Large intestine (tissue), 3 donors: ENCODE measurements at regions not wholly inside any gene's neighbourhood (a gene's known extent, or its start where the extent isn't known, plus 50 kb on each side); places are given as distances from the start of the nearest gene placed in this dataset.

Experiments used
- DNase-seq, 2 donors: peaks; one replicate each; pipeline versions ENCODE4 v3.0.0 to v3.0.0-alpha.2; 2013
- H3K27ac ChIP-seq: one replicate; pipeline ENCODE4 v1.5.1; 2013; ENCODE audit warnings: low read length
- H3K27me3 ChIP-seq: 2 replicates; pipeline ENCODE4 v1.6.1; 2013; ENCODE audit warnings: low read length; ENCODE audit not compliant: control insufficient read depth, insufficient read depth
- H3K36me3 ChIP-seq: 2 replicates; pipeline ENCODE4 v1.6.1; 2013; ENCODE audit warnings: low read length; ENCODE audit not compliant: control insufficient read depth, insufficient read depth
- H3K4me1 ChIP-seq: one replicate; pipeline ENCODE4 v1.6.1; 2013; ENCODE audit warnings: low read length; ENCODE audit not compliant: control insufficient read depth, insufficient read depth
- H3K4me3 ChIP-seq: one replicate; pipeline ENCODE4 v1.5.1; 2013; ENCODE audit warnings: low read length
- H3K9me3 ChIP-seq: one replicate; pipeline ENCODE4 v1.6.1; 2013; ENCODE audit warnings: mild to moderate bottlenecking, low read depth, low read length, moderate library complexity; ENCODE audit not compliant: control insufficient read depth
- WGBS: methylation state at CpG from one replicate; pipeline ENCODE4 v1.1.5; 2013; ENCODE audit warnings: low lambda C conversion rate; ENCODE audit not compliant: insufficient coverage; 5-methylcytosine and 5-hydroxymethylcytosine counted together

DNA sequence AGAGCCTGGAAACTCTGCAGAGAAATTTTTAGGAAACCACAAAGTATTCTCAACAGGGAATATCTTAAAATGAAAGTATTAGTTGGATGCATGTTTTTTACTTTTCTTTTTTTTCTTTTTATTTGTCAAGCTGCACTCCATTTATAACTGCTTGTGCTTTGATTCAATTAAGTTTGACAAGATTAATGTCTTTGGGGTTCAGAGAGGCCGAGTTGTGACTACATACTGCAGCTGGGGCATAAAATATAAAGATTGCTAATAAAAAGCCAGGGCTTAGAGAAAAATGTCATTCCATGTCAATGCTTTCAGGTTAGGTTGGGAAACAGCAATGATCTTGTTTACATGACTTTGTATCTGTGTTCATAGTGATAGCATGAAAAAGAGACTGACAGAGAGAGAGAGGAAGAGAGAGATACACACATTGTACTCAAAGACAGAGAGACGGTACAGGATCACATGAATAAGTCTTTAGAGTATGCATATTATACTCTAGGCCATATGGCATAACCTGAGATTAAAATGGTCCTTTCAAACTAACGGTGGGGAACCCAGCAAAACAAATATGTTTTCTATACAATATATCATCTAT is 1022.3 kb upstream of the CNTNAP5 start:
- H3K27ac ChIP-seq: no peak overlapping the region
- 50% methylated on average over 1 of the region's 3 CpGs for WGBS
- H3K4me1 ChIP-seq: no peaks in the 10 kb centered on the region
- no peak for DNase-seq
- H3K36me3 ChIP-seq: no peaks in the 10 kb centered on the region
- peaks cover 5% of the 10 kb centered on the region for H3K9me3 ChIP-seq
- no peaks in the 10 kb centered on the region for H3K27me3 ChIP-seq
- no peak overlapping the region for H3K4me3 ChIP-seq

GRCh38 chr2:123015186-123015585 is 1009.9 kb upstream of the CNTNAP5 start:
- Histone ChIP-seq H3K4me3 (no peak overlapping the region), H3K27ac (no peak overlapping the region), H3K4me1 (no peaks in the 10 kb centered on the region), H3K27me3 (no peaks in the 10 kb centered on the region), H3K36me3 (no peaks in the 10 kb centered on the region), H3K9me3 (peaks cover 4% of the 10 kb centered on the region)
- WGBS: no CpG with 5 or more reads among the region's 2 CpGs
- peak in 1 of 2 donors; percentile 13 for DNase-seq

- H3K4me1 ChIP-seq: no peaks in the 10 kb centered on the region
- no CpG with 5 or more reads among the region's 1 CpG for WGBS
- no peak for DNase-seq
- no peaks in the 10 kb centered on the region for H3K9me3 ChIP-seq
- H3K36me3 ChIP-seq: no peaks in the 10 kb centered on the region
- no peaks in the 10 kb centered on the region for H3K27me3 ChIP-seq
- H3K4me3 ChIP-seq: no peak overlapping the region
- H3K27ac ChIP-seq: no peak overlapping the region
These were observed 989.5 kb upstream of the CNTNAP5 start for GRCh38 chr2:123035541-123035940.

GRCh38 chr2:123036300-123036699 is 988.8 kb upstream of the CNTNAP5 start:
- no peaks in the 10 kb centered on the region for H3K27me3 ChIP-seq
- no peak overlapping the region for H3K4me3 ChIP-seq

GRCh38 chr2:123040506-123040905 is 984.6 kb upstream of the CNTNAP5 start:
- no peak for DNase-seq
- H3K4me1 ChIP-seq: no peaks in the 10 kb centered on the region
- H3K36me3 ChIP-seq: no peaks in the 10 kb centered on the region
- 80% methylated on average over 1 of the region's 1 CpG for WGBS
- no peak overlapping the region for H3K4me3 ChIP-seq
- no peak overlapping the region for H3K27ac ChIP-seq
- no peaks in the 10 kb centered on the region for H3K9me3 ChIP-seq
- H3K27me3 ChIP-seq: no peaks in the 10 kb centered on the region

More at GRCh38 chr2:123036300-123036699, 988.8 kb upstream of the CNTNAP5 start:
- no peak for DNase-seq
- no peaks in the 10 kb centered on the region for H3K4me1 ChIP-seq
- H3K36me3 ChIP-seq: no peaks in the 10 kb centered on the region
- H3K27ac ChIP-seq: no peak overlapping the region
- no peaks in the 10 kb centered on the region for H3K9me3 ChIP-seq

DNA sequence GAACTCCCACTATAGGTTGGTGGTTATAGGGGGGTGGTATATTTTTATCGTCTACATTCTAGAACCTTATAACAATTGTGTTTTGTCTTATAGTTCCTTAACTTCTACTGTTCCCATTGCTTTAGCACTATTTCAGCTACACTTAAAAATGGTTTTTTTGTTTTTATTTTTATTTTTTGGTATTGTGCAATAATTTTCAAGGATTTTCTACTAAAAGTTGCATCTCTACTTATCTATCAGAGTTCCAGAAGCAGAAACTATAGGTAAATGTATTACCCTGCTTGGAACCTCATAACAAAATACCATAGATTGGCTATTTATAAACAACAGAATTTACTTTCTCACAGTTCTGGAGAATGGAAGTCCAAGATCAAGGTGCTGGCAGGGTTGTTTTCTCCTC is 981.6 kb upstream of the CNTNAP5 start:
- Histone ChIP-seq H3K36me3 (no peaks in the 10 kb centered on the region), H3K27me3 (no peaks in the 10 kb centered on the region), H3K4me1 (no peaks in the 10 kb centered on the region), H3K9me3 (no peaks in the 10 kb centered on the region), H3K4me3 (no peak overlapping the region), H3K27ac (no peak overlapping the region)
- WGBS: 100% methylated on average over 1 of the region's 1 CpG
- DNase-seq: no peak

DNA sequence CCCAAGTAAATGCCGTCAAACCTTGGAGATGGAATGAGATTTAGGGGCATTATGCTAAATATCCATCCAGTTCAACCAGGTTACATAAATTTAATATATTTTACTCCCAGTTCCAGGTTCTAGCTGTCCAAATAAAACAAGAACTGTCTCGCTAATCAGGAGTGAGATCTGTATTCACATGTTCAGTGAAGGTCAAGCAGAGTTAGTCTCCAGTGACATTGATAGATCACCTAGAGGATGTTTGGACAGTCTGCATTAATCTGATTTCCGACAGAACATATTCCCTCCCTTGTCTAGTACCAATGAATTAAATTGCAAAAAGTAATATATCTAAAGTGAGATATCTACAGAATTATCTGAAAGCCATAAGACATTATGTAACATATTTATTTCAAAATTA is 979.4 kb upstream of the CNTNAP5 start:
- H3K4me1 ChIP-seq: no peaks in the 10 kb centered on the region
- H3K9me3 ChIP-seq: no peaks in the 10 kb centered on the region
- no peak overlapping the region for H3K27ac ChIP-seq
- WGBS: no CpG with 5 or more reads among the region's 3 CpGs
- no peaks in the 10 kb centered on the region for H3K36me3 ChIP-seq
- no peak for DNase-seq
- no peaks in the 10 kb centered on the region for H3K27me3 ChIP-seq
- no peak overlapping the region for H3K4me3 ChIP-seq

DNA sequence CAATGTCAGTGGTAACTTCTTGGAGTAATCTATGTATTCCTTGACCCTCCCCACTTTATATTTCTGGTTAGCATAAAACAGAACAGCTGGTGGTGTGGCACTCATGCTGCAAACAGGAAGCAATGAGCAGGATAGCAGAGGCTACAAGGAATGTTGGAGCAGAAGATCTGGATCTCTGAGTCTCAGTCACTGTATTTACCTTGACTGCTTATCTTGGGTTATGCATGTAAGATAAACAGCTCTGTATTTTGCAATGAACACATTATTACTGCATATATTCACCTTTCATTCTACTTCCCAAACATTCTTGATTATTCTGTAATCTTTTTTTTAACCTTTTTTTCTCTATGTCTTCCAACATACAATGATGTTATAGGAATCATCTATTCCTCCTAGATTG is 977.9 kb upstream of the CNTNAP5 start:
- Histone ChIP-seq H3K4me1 (no peaks in the 10 kb centered on the region), H3K36me3 (no peaks in the 10 kb centered on the region), H3K9me3 (no peaks in the 10 kb centered on the region), H3K27me3 (no peaks in the 10 kb centered on the region), H3K4me3 (no peak overlapping the region), H3K27ac (no peak overlapping the region)
- DNase-seq: no peak

- no peaks in the 10 kb centered on the region for H3K27me3 ChIP-seq
- no peaks in the 10 kb centered on the region for H3K4me1 ChIP-seq
- DNase-seq: no peak
- no peak overlapping the region for H3K4me3 ChIP-seq
- no peaks in the 10 kb centered on the region for H3K9me3 ChIP-seq
- WGBS: 92% methylated on average over 1 of the region's 2 CpGs
- H3K36me3 ChIP-seq: no peaks in the 10 kb centered on the region
- no peak overlapping the region for H3K27ac ChIP-seq
These were observed 974.0 kb upstream of the CNTNAP5 start for GRCh38 chr2:123051136-123051535.

DNA sequence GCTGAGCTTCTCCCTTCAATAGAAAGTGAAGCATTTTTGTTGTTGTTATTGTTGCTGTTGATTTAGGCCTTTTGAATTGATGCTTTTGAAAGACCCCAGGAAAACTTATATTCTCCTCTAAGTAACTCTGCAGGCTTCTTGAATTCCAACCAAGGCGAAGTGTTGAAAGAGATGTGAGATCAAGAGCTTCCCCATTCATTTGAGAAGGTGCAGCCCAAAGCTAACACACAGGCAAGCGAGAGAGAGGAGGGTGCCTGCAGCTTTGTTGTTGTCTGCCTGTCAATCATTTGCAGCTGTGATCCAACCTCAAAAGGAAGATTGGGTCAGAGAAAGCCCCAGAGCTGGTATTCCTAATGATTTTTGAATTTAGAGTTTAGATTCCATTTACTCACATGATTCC is 963.6 kb upstream of the CNTNAP5 start:
- Histone ChIP-seq H3K4me3 (no peak overlapping the region), H3K27ac (no peak overlapping the region), H3K9me3 (no peaks in the 10 kb centered on the region), H3K36me3 (no peaks in the 10 kb centered on the region), H3K4me1 (no peaks in the 10 kb centered on the region), H3K27me3 (no peaks in the 10 kb centered on the region)
- no CpG with 5 or more reads among the region's 2 CpGs for WGBS
- DNase-seq: no peak

- no peaks in the 10 kb centered on the region for H3K4me1 ChIP-seq
- no peak overlapping the region for H3K4me3 ChIP-seq
- no peaks in the 10 kb centered on the region for H3K27me3 ChIP-seq
- 100% methylated on average over 1 of the region's 1 CpG for WGBS
- H3K9me3 ChIP-seq: no peaks in the 10 kb centered on the region
- H3K27ac ChIP-seq: no peak overlapping the region
- H3K36me3 ChIP-seq: no peaks in the 10 kb centered on the region
- DNase-seq: no peak
These were observed 951.7 kb upstream of the CNTNAP5 start for GRCh38 chr2:123073371-123073770.
